ENCODE measurements at regions not wholly inside any gene's neighbourhood (a gene's known extent, or its start where the extent isn't known, plus 50 kb on each side); places are given as distances from the start of the nearest gene placed in this dataset.

- no peak for DNase-seq
Measured at GRCh38 chr9:86470326-86470725, 116.1 kb upstream of the TUT7 start.

GRCh38 chr9:86469476-86470250, 115.5 kb upstream of the TUT7 start:
- DNase-seq, result no peak

GRCh38 chr9:86464242-86464641, 110.0 kb upstream of the TUT7 start:
- no peak for DNase-seq

GRCh38 chr9:86460216-86461002, 106.2 kb upstream of the TUT7 start:
- no peak for DNase-seq

- no peak for DNase-seq
Measured at GRCh38 chr9:86459599-86460155, 105.5 kb upstream of the TUT7 start.

- DNase-seq, result no peak
Measured at GRCh38 chr9:86459191-86459590, 105.0 kb upstream of the TUT7 start.

- no peak for DNase-seq
Measured at GRCh38 chr9:86458191-86458855, 104.1 kb upstream of the TUT7 start.

- no peak for DNase-seq
Measured at GRCh38 chr9:86456416-86456815, 102.2 kb upstream of the TUT7 start.

- no peak for DNase-seq
Measured at GRCh38 chr9:86454701-86455615, 100.7 kb upstream of the TUT7 start.

GRCh38 chr9:86452201-86452828, 98.1 kb upstream of the TUT7 start:
- no peak for DNase-seq

GRCh38 chr9:86449246-86449645, 95.0 kb upstream of the TUT7 start:
- DNase-seq, result no peak

GRCh38 chr9:86445671-86446070, 91.5 kb upstream of the TUT7 start:
- DNase-seq, result no peak

- no peak for DNase-seq
Measured at GRCh38 chr9:86443992-86444391, 89.8 kb upstream of the TUT7 start.

GRCh38 chr9:86434039-86434726, 80.0 kb upstream of the TUT7 start:
- DNase-seq, result peak; percentile 15

- DNase-seq, result no peak
Measured at GRCh38 chr9:86424251-86424891, 70.2 kb upstream of the TUT7 start.

- no peak for DNase-seq
Measured at GRCh38 chr9:86413971-86414880, 60.0 kb upstream of the TUT7 start.

GRCh38 chr9:86410281-86410680, 56.1 kb upstream of the TUT7 start:
- DNase-seq, result no peak

GRCh38 chr9:86408121-86408520, 53.9 kb upstream of the TUT7 start:
- DNase-seq, result no peak

GRCh38 chr9:86407022-86407421, 52.8 kb upstream of the TUT7 start:
- DNase-seq, result no peak

- no peak for DNase-seq
Measured at GRCh38 chr9:86406366-86406765, 52.2 kb upstream of the TUT7 start.

Data from NCI-H2029 (cell line).